H9 (cell line): ENCODE measurements at regions not wholly inside any gene's neighbourhood (a gene's known extent, or its start where the extent isn't known, plus 50 kb on each side); places are given as distances from the start of the nearest gene placed in this dataset.

Experiments used
- DNase-seq: peaks from one replicate; pipeline ENCODE4 v3.0.0-alpha.2; 2017
- H2AFZ ChIP-seq: one replicate; pipeline ENCODE4 v1.6.1; 2013; ENCODE audit warnings: mild to moderate bottlenecking, low read length, control low read depth, moderate library complexity
- H2AK5ac ChIP-seq: 2 replicates; pipeline ENCODE4 v1.6.1; 2013; ENCODE audit warnings: low read length, control low read depth, mixed read lengths; ENCODE audit not compliant: insufficient read length
- H2BK120ac ChIP-seq: one replicate; pipeline ENCODE4 v1.6.1; 2013; ENCODE audit warnings: low read depth, mild to moderate bottlenecking, low read length, control low read depth, inconsistent platforms; ENCODE audit not compliant: poor library complexity, severe bottlenecking
- H2BK12ac ChIP-seq: 2 replicates; pipeline ENCODE4 v1.6.1; 2013; ENCODE audit warnings: low read length, control low read depth, mixed read lengths, low read depth; ENCODE audit not compliant: insufficient read length
- H2BK15ac ChIP-seq: 2 replicates; pipeline ENCODE4 v1.6.1; 2013; ENCODE audit warnings: low read depth, low read length, control low read depth
- H2BK20ac ChIP-seq: one replicate; pipeline ENCODE4 v1.6.1; 2013; ENCODE audit warnings: low read depth, mild to moderate bottlenecking, low read length, control low read depth, inconsistent platforms; ENCODE audit not compliant: poor library complexity, severe bottlenecking
- H2BK5ac ChIP-seq: 2 replicates; pipeline ENCODE4 v1.6.1; 2013; ENCODE audit warnings: low read length, control low read depth, mixed read lengths; ENCODE audit not compliant: insufficient read length
- H3K14ac ChIP-seq: 2 replicates; pipeline ENCODE4 v1.6.1; 2013; ENCODE audit warnings: low read length, control low read depth; ENCODE audit not compliant: insufficient read depth
- H3K18ac ChIP-seq: 2 replicates; pipeline ENCODE4 v1.6.1; 2013; ENCODE audit warnings: low read depth, mild to moderate bottlenecking, mixed read lengths, low read length, control low read depth; ENCODE audit not compliant: insufficient read length
- H3K23ac ChIP-seq: 2 replicates; pipeline ENCODE4 v1.6.1; 2013; ENCODE audit warnings: low read length, control low read depth, mixed read lengths, low read depth; ENCODE audit not compliant: insufficient read length
- H3K23me2 ChIP-seq: 2 replicates; pipeline ENCODE4 v1.6.1; 2013; ENCODE audit warnings: low read depth, mild to moderate bottlenecking, mixed read lengths, low read length, control low read depth; ENCODE audit not compliant: insufficient read length, poor library complexity, severe bottlenecking
- H3K27ac ChIP-seq: 2 replicates; pipeline ENCODE4 v1.5.1; 2013; ENCODE audit warnings: low read length, control low read depth, mixed read lengths, low read depth; ENCODE audit not compliant: insufficient read length
- H3K27me3 ChIP-seq: 2 replicates; pipeline ENCODE4 v1.6.1; 2013; ENCODE audit warnings: low read length, control low read depth, inconsistent platforms; ENCODE audit not compliant: insufficient read depth
- H3K4ac ChIP-seq: 2 replicates; pipeline ENCODE4 v1.6.1; 2013; ENCODE audit warnings: low read depth, mild to moderate bottlenecking, control low read depth, inconsistent platforms, low read length, moderate library complexity
- H3K4me1 ChIP-seq: 2 replicates; pipeline ENCODE4 v1.6.1; 2013; ENCODE audit warnings: low read length, control low read depth, inconsistent platforms; ENCODE audit not compliant: insufficient read depth
- H3K4me2 ChIP-seq: 2 replicates; pipeline ENCODE4 v1.6.1; 2013; ENCODE audit warnings: low read length, control low read depth, mixed read lengths; ENCODE audit not compliant: insufficient read length, insufficient read depth
- H3K56ac ChIP-seq: 2 replicates; pipeline ENCODE4 v1.6.1; 2013; ENCODE audit warnings: low read depth, mild to moderate bottlenecking, mixed read lengths, low read length, control low read depth; ENCODE audit not compliant: insufficient read length
- H3K79me1 ChIP-seq: 2 replicates; pipeline ENCODE4 v1.6.1; 2013; ENCODE audit warnings: low read depth, mild to moderate bottlenecking, moderate library complexity, low read length, control low read depth, inconsistent platforms; ENCODE audit not compliant: insufficient read depth, poor library complexity, severe bottlenecking
- H3K79me2 ChIP-seq: 2 replicates; pipeline ENCODE4 v1.6.1; 2013; ENCODE audit warnings: low read length, control low read depth, inconsistent platforms; ENCODE audit not compliant: insufficient read depth
- H3K9ac ChIP-seq: 2 replicates; pipeline ENCODE4 v1.6.1; 2013; ENCODE audit warnings: low read length, control low read depth, mixed read lengths; ENCODE audit not compliant: insufficient read length; ENCODE audit errors: extremely low read depth
- H3K9me3 ChIP-seq: one replicate; pipeline ENCODE4 v1.6.1; 2013; ENCODE audit warnings: low read depth, low read length, inconsistent platforms; ENCODE audit not compliant: control insufficient read depth
- H3T11ph ChIP-seq: one replicate; pipeline ENCODE4 v1.6.1; 2013; ENCODE audit warnings: mild to moderate bottlenecking, low read length, control low read depth, inconsistent platforms
- H4K20me1 ChIP-seq: one replicate; pipeline ENCODE4 v1.6.1; 2013; ENCODE audit not compliant: control insufficient read depth, insufficient read length, insufficient read depth
- H4K5ac ChIP-seq: 2 replicates; pipeline ENCODE4 v1.6.1; 2013; ENCODE audit warnings: low read depth, mild to moderate bottlenecking, mixed read lengths, low read length, control low read depth; ENCODE audit not compliant: insufficient read length
- H4K8ac ChIP-seq: replicated peaks from 2 replicates; pipeline ENCODE4 v1.6.1; 2013; ENCODE audit warnings: low read length, control low read depth, mixed read lengths, low read depth; ENCODE audit not compliant: insufficient read length
- H4K91ac ChIP-seq: 2 replicates; pipeline ENCODE4 v1.6.1; 2013; ENCODE audit warnings: low read depth, mild to moderate bottlenecking, moderate library complexity, mixed read lengths, low read length, control low read depth; ENCODE audit not compliant: insufficient read length
- H3K27ac Mint-ChIP-seq, 3 experiments: 2 replicates in 2 of 3; 3 replicates in 1 of 3; pipeline ENCODE4 v1.8.0; 2020 to 2021; ENCODE audit warnings: mixed read lengths in 3 of 3, mild to moderate bottlenecking in 1 of 3, moderate library complexity in 1 of 3
- H3K27me3 Mint-ChIP-seq: 2 replicates; pipeline ENCODE4 v1.8.0; 2021; ENCODE audit warnings: low read depth, mild to moderate bottlenecking, moderate library complexity, mixed read lengths
- H3K36me3 Mint-ChIP-seq, 3 experiments: 2 replicates in 2 of 3; 3 replicates in 1 of 3; pipeline ENCODE4 v1.8.0; 2020 to 2021; ENCODE audit warnings: low read depth in 3 of 3, mixed read lengths in 3 of 3; ENCODE audit not compliant: insufficient read depth in 1 of 3
- H3K4me1 Mint-ChIP-seq, 2 experiments: 2 replicates each; pipeline ENCODE4 v1.8.0; 2020; ENCODE audit warnings: mixed read lengths in 2 of 2
- H3K4me3 Mint-ChIP-seq, 2 experiments: 2 replicates in 1 of 2; 3 replicates in 1 of 2; pipeline ENCODE4 v1.8.0; 2020 to 2021; ENCODE audit warnings: mild to moderate bottlenecking in 2 of 2, mixed read lengths in 2 of 2, moderate library complexity in 1 of 2
- H3K9me3 Mint-ChIP-seq, 2 experiments: 2 replicates in 1 of 2; 3 replicates in 1 of 2; pipeline ENCODE4 v1.8.0; 2020; ENCODE audit warnings: mild to moderate bottlenecking in 2 of 2, mixed read lengths in 2 of 2, moderate library complexity in 1 of 2
- WGBS: extraction: QIAGEN DNeasy Blood & Tissue Kit; methylation state at CpG from one replicate; pipeline ENCODE4 v1.1.7; 2013; ENCODE audit warnings: missing lambda C conversion rate, low lambda C conversion rate, mixed read lengths; ENCODE audit not compliant: insufficient read length; ENCODE audit errors: extremely low coverage; 5-methylcytosine and 5-hydroxymethylcytosine counted together
- TF ChIP-seq, protein P1 (sequence below): fragments of 200-600 bp; sonication (generic); conservative IDR thresholded peaks from 3 replicates; pipeline ENCODE4 v1.8.0; 2021; ENCODE audit warnings: antibody characterized with exemption, mild to moderate bottlenecking

DNA sequence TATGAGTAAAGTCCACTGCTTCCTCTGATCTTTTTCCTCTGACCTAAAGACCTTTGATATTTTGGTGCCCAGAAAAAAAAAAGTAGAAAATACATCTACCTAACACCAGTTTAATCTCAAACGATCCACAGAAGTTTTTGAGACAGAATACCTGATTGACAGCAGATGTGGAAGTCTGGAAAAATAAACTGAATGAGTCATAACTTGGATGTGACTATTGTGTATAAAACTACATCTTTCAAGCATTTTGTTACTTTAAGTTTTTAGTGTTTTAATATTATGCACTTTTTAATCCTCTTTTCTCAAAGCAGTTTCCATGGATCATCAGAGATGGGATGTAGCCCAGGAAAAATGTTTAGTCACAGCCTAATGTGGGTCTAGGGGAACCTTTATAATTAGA, 216.1 kb downstream of the SLITRK1 start:
- no CpG with 5 or more reads among the region's 1 CpG for WGBS
- no peak overlapping the region for H3K56ac ChIP-seq
- no peak overlapping the region for H3K4ac ChIP-seq
- H2AFZ ChIP-seq: no peak overlapping the region
- H3K27ac Mint-ChIP-seq: no peak overlapping the region
- no peak overlapping the region for H3T11ph ChIP-seq
- H3K79me2 ChIP-seq: no peaks in the 10 kb centered on the region
- DNase-seq: no peak
- H3K9me3 ChIP-seq: no peaks in the 10 kb centered on the region
- H3K23me2 ChIP-seq: no peaks in the 10 kb centered on the region
- peaks cover 10 to 30% (median 19%) of the 10 kb centered on the region in 3 experiments for H3K36me3 Mint-ChIP-seq
- H3K4me2 ChIP-seq: no peak overlapping the region
- TF ChIP-seq, protein P1, sequence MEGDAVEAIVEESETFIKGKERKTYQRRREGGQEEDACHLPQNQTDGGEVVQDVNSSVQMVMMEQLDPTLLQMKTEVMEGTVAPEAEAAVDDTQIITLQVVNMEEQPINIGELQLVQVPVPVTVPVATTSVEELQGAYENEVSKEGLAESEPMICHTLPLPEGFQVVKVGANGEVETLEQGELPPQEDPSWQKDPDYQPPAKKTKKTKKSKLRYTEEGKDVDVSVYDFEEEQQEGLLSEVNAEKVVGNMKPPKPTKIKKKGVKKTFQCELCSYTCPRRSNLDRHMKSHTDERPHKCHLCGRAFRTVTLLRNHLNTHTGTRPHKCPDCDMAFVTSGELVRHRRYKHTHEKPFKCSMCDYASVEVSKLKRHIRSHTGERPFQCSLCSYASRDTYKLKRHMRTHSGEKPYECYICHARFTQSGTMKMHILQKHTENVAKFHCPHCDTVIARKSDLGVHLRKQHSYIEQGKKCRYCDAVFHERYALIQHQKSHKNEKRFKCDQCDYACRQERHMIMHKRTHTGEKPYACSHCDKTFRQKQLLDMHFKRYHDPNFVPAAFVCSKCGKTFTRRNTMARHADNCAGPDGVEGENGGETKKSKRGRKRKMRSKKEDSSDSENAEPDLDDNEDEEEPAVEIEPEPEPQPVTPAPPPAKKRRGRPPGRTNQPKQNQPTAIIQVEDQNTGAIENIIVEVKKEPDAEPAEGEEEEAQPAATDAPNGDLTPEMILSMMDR: no peak
- H3K23ac ChIP-seq: no peak overlapping the region
- H4K91ac ChIP-seq: no peak overlapping the region
- no peak overlapping the region for H2BK12ac ChIP-seq
- H4K5ac ChIP-seq: no peak overlapping the region
- H3K18ac ChIP-seq: no peak overlapping the region
- H2AK5ac ChIP-seq: no peak overlapping the region
- no peaks in the 10 kb centered on the region for H3K27me3 Mint-ChIP-seq
- H2BK120ac ChIP-seq: no peak overlapping the region
- H3K9ac ChIP-seq: no peak overlapping the region
- H3K4me3 Mint-ChIP-seq: no peak overlapping the region
- no peaks in the 10 kb centered on the region for H3K79me1 ChIP-seq
- H2BK20ac ChIP-seq: no peak overlapping the region
- H3K9me3 Mint-ChIP-seq: peaks cover 18 to 22% of the 10 kb centered on the region in 2 experiments
- H4K20me1 ChIP-seq: no peaks in the 10 kb centered on the region
- no peak overlapping the region for H4K8ac ChIP-seq
- H3K4me1 ChIP-seq: no peaks in the 10 kb centered on the region
- no peaks in the 10 kb centered on the region for H3K27me3 ChIP-seq
- no peak overlapping the region for H3K27ac ChIP-seq
- H2BK15ac ChIP-seq: no peak overlapping the region
- peaks cover 5 to 6% of the 10 kb centered on the region in 2 experiments for H3K4me1 Mint-ChIP-seq
- H3K14ac ChIP-seq: no peak overlapping the region
- H2BK5ac ChIP-seq: no peak overlapping the region
